ENCODE measurements at regions not wholly inside any gene's neighbourhood (a gene's known extent, or its start where the extent isn't known, plus 50 kb on each side); places are given as distances from the start of the nearest gene placed in this dataset.
"Not testable (repeated sequence)": the region's sequence is repeated elsewhere in the genome, so short reads cannot be mapped to it uniquely, and the experiment has no call there.

DNA sequence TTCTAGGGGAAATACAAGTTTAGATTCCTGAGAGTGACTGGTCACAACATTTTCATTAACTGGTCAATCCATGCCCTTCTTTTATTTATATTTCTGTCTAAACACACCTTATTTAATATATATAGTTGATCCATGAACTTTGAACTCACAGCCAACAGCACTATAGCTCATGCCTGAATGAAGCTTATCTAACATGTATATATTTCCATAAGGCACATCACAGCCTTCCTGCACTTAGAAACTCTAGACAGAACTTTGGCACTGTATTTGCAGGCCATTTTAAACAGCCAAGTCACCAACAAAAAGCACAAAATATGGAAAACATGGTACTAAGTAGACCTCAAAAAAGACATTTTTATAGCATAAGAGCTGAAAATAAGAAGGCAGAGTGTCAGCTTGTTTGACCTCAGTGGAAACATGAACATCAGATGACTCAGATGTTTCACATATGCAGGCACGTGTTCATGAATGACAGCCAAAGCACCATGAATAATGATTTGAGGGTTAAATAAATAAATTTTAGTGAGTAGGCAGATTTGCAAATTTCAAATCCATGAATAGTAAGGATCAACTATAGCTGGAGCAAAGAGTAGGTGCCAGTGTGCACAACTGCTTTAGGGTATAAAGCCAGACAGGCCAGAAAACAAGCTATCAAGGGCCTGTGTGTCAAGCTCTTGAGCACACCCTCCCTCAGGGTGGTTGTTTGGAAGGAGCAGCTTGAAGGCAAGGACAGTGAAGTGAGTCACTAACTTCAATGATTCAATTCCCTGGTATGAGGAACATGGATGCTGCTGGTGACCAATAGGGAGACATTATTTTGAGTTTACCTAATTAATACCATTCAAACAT is 88.9 kb upstream of the NT5E start:
- Histone ChIP-seq H3K4me3 (no peak overlapping the region), H3K27ac (peak overlapping the region in 1 of 4 donors; percentile 1), H3K4me1 (peaks cover 0 to 2% (median 0%) of the 10 kb centered on the region in 3 donors), H3K9me3 (no peaks in the 10 kb centered on the region), H3K36me3 (no peaks in the 10 kb centered on the region), H3K27me3 (no peaks in the 10 kb centered on the region)
- FAIRE-seq (no peak), ATAC-seq (peak; percentile 71 to 93 (median 83)), DNase-seq (peak in 2 of 6 donors; percentile 14 to 15)
- 33 to 45% methylated on average over 1 of the region's 1 CpG for whole genome bisulfite sequencing, 2 donors
- intact Hi-C loops (cut with DNase I) = no loop called here
- TF ChIP-seq, protein P1, sequence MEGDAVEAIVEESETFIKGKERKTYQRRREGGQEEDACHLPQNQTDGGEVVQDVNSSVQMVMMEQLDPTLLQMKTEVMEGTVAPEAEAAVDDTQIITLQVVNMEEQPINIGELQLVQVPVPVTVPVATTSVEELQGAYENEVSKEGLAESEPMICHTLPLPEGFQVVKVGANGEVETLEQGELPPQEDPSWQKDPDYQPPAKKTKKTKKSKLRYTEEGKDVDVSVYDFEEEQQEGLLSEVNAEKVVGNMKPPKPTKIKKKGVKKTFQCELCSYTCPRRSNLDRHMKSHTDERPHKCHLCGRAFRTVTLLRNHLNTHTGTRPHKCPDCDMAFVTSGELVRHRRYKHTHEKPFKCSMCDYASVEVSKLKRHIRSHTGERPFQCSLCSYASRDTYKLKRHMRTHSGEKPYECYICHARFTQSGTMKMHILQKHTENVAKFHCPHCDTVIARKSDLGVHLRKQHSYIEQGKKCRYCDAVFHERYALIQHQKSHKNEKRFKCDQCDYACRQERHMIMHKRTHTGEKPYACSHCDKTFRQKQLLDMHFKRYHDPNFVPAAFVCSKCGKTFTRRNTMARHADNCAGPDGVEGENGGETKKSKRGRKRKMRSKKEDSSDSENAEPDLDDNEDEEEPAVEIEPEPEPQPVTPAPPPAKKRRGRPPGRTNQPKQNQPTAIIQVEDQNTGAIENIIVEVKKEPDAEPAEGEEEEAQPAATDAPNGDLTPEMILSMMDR (IDR thresholded peaks at IDR 0.05) = no peak

DNA sequence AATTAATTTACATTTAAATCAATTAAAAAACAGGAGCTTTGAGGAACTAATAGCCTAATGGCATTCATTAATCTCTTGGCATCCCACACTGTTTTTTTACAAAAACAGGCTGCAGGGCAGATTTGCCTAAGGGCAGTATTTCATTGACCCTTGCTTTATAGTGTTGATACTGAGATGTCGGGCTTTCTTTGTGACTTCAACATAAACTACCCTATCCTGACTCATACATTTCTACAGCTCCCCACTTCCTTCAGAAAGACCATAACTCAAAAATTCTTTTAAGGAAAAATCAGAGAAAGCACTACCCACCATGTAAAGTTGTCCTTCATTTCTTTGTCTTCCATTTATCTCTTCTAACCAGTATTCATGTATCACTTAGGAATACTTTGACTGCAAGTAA is 92.2 kb upstream of the NT5E start:
- FAIRE-seq (no peak), DNase-seq (no peak), ATAC-seq (no peak)
- no peaks in the 10 kb centered on the region for H3K9me3 ChIP-seq
- 65 to 75% methylated on average over 1 of the region's 1 CpG for WGBS, 2 donors
- TF ChIP-seq, protein P1 (IDR thresholded peaks at IDR 0.05) = no peak
- H3K4me1 ChIP-seq = peaks cover 0 to 9% (median 7%) of the 10 kb centered on the region in 3 donors
- intact Hi-C loops (cut with DNase I) = loop anchor here in 1 of 3 donors (10.0 kb wide), 1 partner anchor 127 kb away; no protein-coding TSS in a partner anchor
- no peak overlapping the region for H3K27ac ChIP-seq
- no peaks in the 10 kb centered on the region for H3K36me3 ChIP-seq
- no peaks in the 10 kb centered on the region for H3K27me3 ChIP-seq
- no peak overlapping the region for H3K4me3 ChIP-seq

DNA sequence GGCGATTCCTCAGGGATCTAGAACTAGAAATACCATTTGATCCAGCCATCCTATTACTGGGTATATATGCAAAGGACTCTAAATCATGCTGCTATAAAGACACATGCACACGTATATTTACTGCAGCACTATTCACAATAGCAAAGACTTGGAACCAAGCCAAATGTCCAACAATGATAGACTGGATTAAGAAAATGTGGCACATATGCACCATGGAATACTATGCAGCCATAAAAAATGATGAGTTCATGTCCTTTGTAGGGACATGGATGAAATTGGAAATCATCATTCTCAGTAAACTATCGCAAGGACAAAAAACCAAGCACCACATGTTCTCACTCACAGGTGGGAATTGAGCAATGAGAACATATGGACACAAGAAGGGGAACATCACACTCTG is 93.1 kb upstream of the NT5E start:
- H3K9me3 ChIP-seq, DNase-seq, H3K4me3 ChIP-seq, H3K27me3 ChIP-seq, H3K36me3 ChIP-seq, H3K4me1 ChIP-seq, ATAC-seq, H3K27ac ChIP-seq, FAIRE-seq: not testable (repeated sequence)
- WGBS, 2 donors = 99% methylated on average over 3 of the region's 3 CpGs
- intact Hi-C loops (cut with DNase I) = loop anchor here in 1 of 3 donors (10.0 kb wide), 1 partner anchor 128 kb away; no protein-coding TSS in a partner anchor

DNA sequence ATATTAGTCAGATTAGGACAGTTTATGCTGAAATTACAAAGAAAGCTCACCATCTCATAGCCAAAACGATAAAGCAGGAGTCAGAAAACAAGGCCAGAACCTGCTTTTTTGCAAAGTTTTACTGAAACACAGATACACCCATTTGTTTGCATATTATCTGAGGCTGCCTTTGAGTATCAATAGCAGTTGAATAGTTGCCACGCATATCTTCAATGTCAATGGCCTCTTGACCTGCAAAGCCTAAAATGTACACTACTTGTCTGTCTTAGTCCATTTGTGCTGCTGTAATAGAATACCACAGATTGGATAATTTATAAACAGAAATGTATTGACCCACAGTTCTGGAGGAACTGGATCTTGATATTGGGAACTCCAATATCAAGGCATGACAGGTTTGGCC is 94.1 kb upstream of the NT5E start:
- peaks cover 0 to 9% (median 4%) of the 10 kb centered on the region in 3 donors for H3K4me1 ChIP-seq
- H3K27ac ChIP-seq = no peak overlapping the region
- no peak overlapping the region for H3K4me3 ChIP-seq
- ATAC-seq = no peak
- H3K9me3 ChIP-seq = no peaks in the 10 kb centered on the region
- no peak for DNase-seq
- TF ChIP-seq, protein P1 (IDR thresholded peaks at IDR 0.05) = no peak
- intact Hi-C loops (cut with DNase I) = loop anchor here in 1 of 3 donors (10.0 kb wide), 1 partner anchor 129 kb away; no protein-coding TSS in a partner anchor
- FAIRE-seq = no peak
- no peaks in the 10 kb centered on the region for H3K36me3 ChIP-seq
- no peaks in the 10 kb centered on the region for H3K27me3 ChIP-seq
- 37 to 50% methylated on average over 2 of the region's 2 CpGs for WGBS, 2 donors

DNA sequence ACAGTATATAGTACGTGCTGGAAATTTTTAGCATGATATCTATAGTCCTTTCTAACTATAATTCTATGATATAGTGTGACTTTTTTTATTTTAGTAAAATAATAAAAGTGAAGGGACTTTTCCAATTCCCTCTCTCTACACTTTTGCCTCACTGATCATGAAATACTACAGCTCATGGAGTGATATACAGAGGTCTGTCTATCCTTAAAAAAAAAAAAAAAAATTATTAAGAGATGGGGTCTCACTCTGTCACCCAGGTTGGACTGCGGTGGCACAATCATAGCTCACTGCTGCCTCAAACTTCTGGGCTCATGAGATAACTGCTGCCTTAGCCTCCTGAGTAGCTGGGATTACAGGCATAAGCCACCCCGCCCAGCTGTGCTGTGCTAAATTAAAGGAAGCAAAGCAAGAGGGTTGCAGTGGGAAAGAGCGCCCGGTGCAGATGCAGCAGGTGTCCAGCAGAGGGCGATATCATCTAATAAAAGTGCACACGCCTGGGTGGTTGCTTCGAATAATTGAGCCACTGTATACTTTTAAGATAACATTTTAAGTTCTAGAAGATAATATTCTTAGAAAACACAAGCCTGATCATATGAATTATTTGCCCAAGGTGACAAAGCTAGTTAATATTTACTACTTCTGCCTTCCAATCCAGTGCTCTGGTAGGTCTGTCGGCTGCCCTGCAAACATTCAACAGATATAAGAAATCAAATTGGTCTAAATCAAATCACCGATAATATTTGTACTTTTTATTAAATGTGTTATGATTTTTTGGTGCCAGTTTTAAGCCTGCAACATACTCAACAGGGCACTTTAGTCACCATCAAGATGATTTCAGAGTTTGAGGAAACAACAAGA is 94.9 kb upstream of the NT5E start:
- DNase-seq = peak; percentile 44 to 87 (median 76)
- Histone ChIP-seq H3K4me1 (peaks cover 0 to 9% (median 4%) of the 10 kb centered on the region in 3 donors), H3K36me3 (no peaks in the 10 kb centered on the region), H3K27me3 (no peaks in the 10 kb centered on the region), H3K4me3 (no peak overlapping the region), H3K27ac (no peak overlapping the region), H3K9me3 (no peaks in the 10 kb centered on the region)
- intact Hi-C loops (cut with DNase I) = loop anchor here (5.0 to 10.0 kb wide), 2 partner anchors 127 to 130 kb away; no protein-coding TSS in a partner anchor
- FAIRE-seq = no peak
- ATAC-seq = peak; percentile 93 to 100 (median 98)
- 10 to 12% methylated on average over 10 of the region's 10 CpGs for WGBS, 2 donors
- TF ChIP-seq, protein P1 (IDR thresholded peaks at IDR 0.05) = peak; percentile 91 to 95 (median 92)
